Stomach (tissue), 8 donors: ENCODE measurements at regions not wholly inside any gene's neighbourhood (a gene's known extent, or its start where the extent isn't known, plus 50 kb on each side); places are given as distances from the start of the nearest gene placed in this dataset.

Experiments
- DNase-seq, 2 donors: peaks; one replicate each; pipeline versions ENCODE4 v3.0.0 to v3.0.0-alpha.2; 2013 to 2019
- H3K27ac ChIP-seq, 5 donors: fragments of 200-600 bp in 4 of 5; sonication (generic) in 4 of 5; one replicate each; pipeline ENCODE4 v1.5.1; 2013 to 2019; ENCODE audit warnings: mild to moderate bottlenecking in 1 of 5, moderate library complexity in 1 of 5
- H3K27me3 ChIP-seq, 3 donors: fragments of 200-600 bp; sonication (generic); one replicate each; pipeline ENCODE4 v1.5.1; 2017 to 2019; ENCODE audit warnings: mixed run types in 1 of 3
- H3K36me3 ChIP-seq, 4 donors: fragments of 200-600 bp; sonication (generic); 1 replicate in 3 of 4; 2 replicates in 1 of 4; pipeline ENCODE4 v1.5.1; 2016 to 2019
- H3K4me1 ChIP-seq, 4 donors: fragments of 200-600 bp; sonication (generic); one replicate each; pipeline ENCODE4 v1.5.1; 2016 to 2019
- H3K4me3 ChIP-seq, 4 donors: fragments of 200-600 bp; sonication (generic) in 3 of 4; one replicate each; pipeline ENCODE4 v1.5.1; 2016 to 2019; ENCODE audit warnings: mild to moderate bottlenecking in 1 of 4
- H3K9me3 ChIP-seq, 4 donors: fragments of 200-600 bp; sonication (generic); one replicate each; pipeline ENCODE4 v1.5.1; 2016 to 2019
- CTCF ChIP-seq, 7 experiments: fragments of 450-650 bp in 4 of 7; fragments of 200-600 bp in 3 of 7; sonication (generic) in 3 of 7; IDR thresholded peaks; one replicate each; pipeline ENCODE4 v1.5.1; 2016 to 2019; ENCODE audit warnings: antibody characterized with exemption in 7 of 7, control low read depth in 2 of 7, mild to moderate bottlenecking in 1 of 7
- EP300 ChIP-seq: sonication (generic); formaldehyde crosslinking; IDR thresholded peaks from one replicate; pipeline ENCODE4 v1.6.1; 2017; ENCODE audit warnings: antibody characterized with exemption
- POLR2A ChIP-seq, 4 donors: fragments of 450-650 bp; IDR thresholded peaks; one replicate each; pipeline ENCODE4 v1.6.1; 2016; ENCODE audit warnings: antibody characterized with exemption in 4 of 4, control low read depth in 2 of 4, mild to moderate bottlenecking in 1 of 4, moderate library complexity in 1 of 4
- POLR2AphosphoS5 ChIP-seq, 3 donors: sonication (generic); formaldehyde crosslinking; IDR thresholded peaks; one replicate each; pipeline ENCODE4 v1.6.1; 2016; ENCODE audit warnings: antibody characterized with exemption in 3 of 3
- WGBS, 5 donors: extraction: QIAGEN DNeasy Blood & Tissue Kit in 3 of 5; methylation state at CpG; one replicate each; pipeline versions ENCODE4 v1.1.5 to v1.1.7; 2013 to 2018; 5-methylcytosine and 5-hydroxymethylcytosine counted together
- intact Hi-C: fragments of 100-400 bp; cut with DNase I; formaldehyde crosslinking; loops from one replicate; pipeline ENCODE4 v1.15.1; 2023; ENCODE audit warnings: low total_unique reads
- donor health status: healthy with polysubstance abuse.
- donor health status: Bipolar disorder and iron deficiency.
- donor health status: healthy.

GRCh38 chr5:3020426-3020825, 268.9 kb upstream of the IRX2 start:
- Histone ChIP-seq H3K9me3 (no peaks in the 10 kb centered on the region), H3K36me3 (no peaks in the 10 kb centered on the region), H3K4me3 (no peak overlapping the region), H3K27me3 (no peaks in the 10 kb centered on the region), H3K4me1 (no peaks in the 10 kb centered on the region), H3K27ac (no peak overlapping the region)
- WGBS, 5 donors: 88 to 95% (median 92%) methylated on average over 6 of the region's 6 CpGs
- DNase-seq: no peak
- TF ChIP-seq POLR2A (IDR thresholded peaks at IDR 0.05) (no peak), CTCF (IDR thresholded peaks at IDR 0.05) (no peak), EP300 (no peak), POLR2AphosphoS5 (IDR thresholded peaks at IDR 0.05) (no peak)
- intact Hi-C loops: no loop called here

- Histone ChIP-seq H3K27me3 (no peaks in the 10 kb centered on the region), H3K27ac (no peak overlapping the region), H3K4me3 (no peak overlapping the region), H3K9me3 (no peaks in the 10 kb centered on the region), H3K36me3 (no peaks in the 10 kb centered on the region), H3K4me1 (no peaks in the 10 kb centered on the region)
- DNase-seq: no peak
- intact Hi-C loops: no loop called here
- 64 to 94% (median 80%) methylated on average over 3 of the region's 3 CpGs for whole genome bisulfite sequencing, 5 donors
- TF ChIP-seq CTCF (IDR thresholded peaks at IDR 0.05) (no peak), EP300 (no peak), POLR2A (IDR thresholded peaks at IDR 0.05) (no peak), POLR2AphosphoS5 (IDR thresholded peaks at IDR 0.05) (no peak)
Measured at GRCh38 chr5:3019045-3019444, 267.6 kb upstream of the IRX2 start.

GRCh38 chr5:3011764-3012017, 260.2 kb upstream of the IRX2 start:
- H3K9me3 ChIP-seq: peaks cover 0 to 4% (median 0%) of the 10 kb centered on the region in 4 donors
- WGBS, 5 donors: 79 to 90% (median 81%) methylated on average over 3 of the region's 3 CpGs
- no peaks in the 10 kb centered on the region for H3K4me1 ChIP-seq
- no peaks in the 10 kb centered on the region for H3K27me3 ChIP-seq
- no peak overlapping the region for H3K27ac ChIP-seq
- H3K36me3 ChIP-seq: no peaks in the 10 kb centered on the region
- TF ChIP-seq POLR2A (IDR thresholded peaks at IDR 0.05) (no peak), CTCF (IDR thresholded peaks at IDR 0.05) (no peak), EP300 (no peak), POLR2AphosphoS5 (IDR thresholded peaks at IDR 0.05) (no peak)
- H3K4me3 ChIP-seq: no peak overlapping the region
- no peak for DNase-seq
- intact Hi-C loops: no loop called here

GRCh38 chr5:3010953-3011763, 259.7 kb upstream of the IRX2 start:
- Histone ChIP-seq H3K27me3 (no peaks in the 10 kb centered on the region), H3K9me3 (peaks cover 0 to 4% (median 0%) of the 10 kb centered on the region in 4 donors), H3K36me3 (no peaks in the 10 kb centered on the region), H3K4me1 (no peaks in the 10 kb centered on the region), H3K27ac (no peak overlapping the region), H3K4me3 (no peak overlapping the region)
- TF ChIP-seq CTCF (IDR thresholded peaks at IDR 0.05) (no peak), POLR2A (IDR thresholded peaks at IDR 0.05) (no peak), POLR2AphosphoS5 (IDR thresholded peaks at IDR 0.05) (no peak), EP300 (no peak)
- DNase-seq: no peak
- intact Hi-C loops: no loop called here
- 84 to 89% (median 87%) methylated on average over 9 of the region's 9 CpGs for WGBS, 5 donors
